Memory B cell (primary cell): ENCODE measurements at regions not wholly inside any gene's neighbourhood (a gene's known extent, or its start where the extent isn't known, plus 50 kb on each side); places are given as distances from the start of the nearest gene placed in this dataset.

Experiments used
- ATAC-seq: fragments of 150-1000 bp; cut with Tn5 transposase; 2 replicates; pipeline ENCODE4 v1.10.0; 2021; ENCODE audit warnings: low read depth, mild to moderate bottlenecking, moderate library complexity
- DNase-seq, 2 donors: peaks; one replicate each; pipeline ENCODE4 v3.0.0; 2022; ENCODE audit warnings: low spot score in 2 of 2
- H3K27ac Mint-ChIP-seq: one replicate; pipeline ENCODE4 v1.8.0; 2022; ENCODE audit warnings: mild to moderate bottlenecking, moderate library complexity, mixed read lengths
- H3K27me3 Mint-ChIP-seq: one replicate; pipeline ENCODE4 v1.8.0; 2022; ENCODE audit warnings: mixed read lengths
- H3K36me3 Mint-ChIP-seq: one replicate; pipeline ENCODE4 v1.8.0; 2022; ENCODE audit warnings: mild to moderate bottlenecking, mixed read lengths
- H3K4me1 Mint-ChIP-seq: one replicate; pipeline ENCODE4 v1.8.0; 2022; ENCODE audit warnings: mixed read lengths
- H3K4me3 Mint-ChIP-seq: one replicate; pipeline ENCODE4 v1.8.0; 2022; ENCODE audit warnings: mild to moderate bottlenecking, moderate library complexity, mixed read lengths
- H3K9me3 Mint-ChIP-seq: one replicate; pipeline ENCODE4 v1.8.0; 2022; ENCODE audit warnings: mixed read lengths

- no peaks in the 10 kb centered on the region for H3K36me3 Mint-ChIP-seq
- ATAC-seq (no peak), DNase-seq (no peak)
- H3K4me1 Mint-ChIP-seq: no peaks in the 10 kb centered on the region
- peaks cover 1% of the 10 kb centered on the region for H3K9me3 Mint-ChIP-seq
- no peak overlapping the region for H3K27ac Mint-ChIP-seq
- H3K4me3 Mint-ChIP-seq: no peak overlapping the region
- peaks cover 20% of the 10 kb centered on the region for H3K27me3 Mint-ChIP-seq
Measured at GRCh38 chr3:127488740-127489139, 101.8 kb downstream of the TPRA1 start.

- Mint-ChIP-seq H3K4me1 (no peaks in the 10 kb centered on the region), H3K27ac (no peak overlapping the region), H3K27me3 (peaks cover 22% of the 10 kb centered on the region), H3K9me3 (peaks cover 1% of the 10 kb centered on the region), H3K36me3 (no peaks in the 10 kb centered on the region), H3K4me3 (no peak overlapping the region)
- ATAC-seq (no peak), DNase-seq (peak in 1 of 2 donors; percentile 6)
Measured at GRCh38 chr3:127488141-127488672, 102.3 kb downstream of the TPRA1 start.

- Mint-ChIP-seq H3K27ac (no peak overlapping the region), H3K27me3 (peaks cover 24% of the 10 kb centered on the region), H3K4me1 (no peaks in the 10 kb centered on the region), H3K36me3 (no peaks in the 10 kb centered on the region), H3K9me3 (no peaks in the 10 kb centered on the region), H3K4me3 (no peak overlapping the region)
- ATAC-seq (no peak), DNase-seq (peak in 1 of 2 donors; percentile 3)
Measured at GRCh38 chr3:127487196-127487595, 103.3 kb downstream of the TPRA1 start.

- H3K36me3 Mint-ChIP-seq: no peaks in the 10 kb centered on the region
- H3K9me3 Mint-ChIP-seq: no peaks in the 10 kb centered on the region
- ATAC-seq (no peak), DNase-seq (peak in 1 of 2 donors; percentile 2)
- no peak overlapping the region for H3K4me3 Mint-ChIP-seq
- H3K27ac Mint-ChIP-seq: no peak overlapping the region
- H3K27me3 Mint-ChIP-seq: peaks cover 24% of the 10 kb centered on the region
- no peaks in the 10 kb centered on the region for H3K4me1 Mint-ChIP-seq
Measured at GRCh38 chr3:127486321-127486944, 104.1 kb downstream of the TPRA1 start.

- no peak for ATAC-seq
- no peak for DNase-seq
- H3K4me1 Mint-ChIP-seq: no peaks in the 10 kb centered on the region
- H3K9me3 Mint-ChIP-seq: no peaks in the 10 kb centered on the region
- no peaks in the 10 kb centered on the region for H3K36me3 Mint-ChIP-seq
- no peak overlapping the region for H3K27ac Mint-ChIP-seq
- H3K4me3 Mint-ChIP-seq: no peak overlapping the region
- H3K27me3 Mint-ChIP-seq: peaks cover 22% of the 10 kb centered on the region
Measured at GRCh38 chr3:127485396-127486170, 105.0 kb downstream of the TPRA1 start.

- no peak for DNase-seq
- no peak for ATAC-seq
- no peak overlapping the region for H3K27ac Mint-ChIP-seq
- no peaks in the 10 kb centered on the region for H3K9me3 Mint-ChIP-seq
- H3K4me3 Mint-ChIP-seq: no peak overlapping the region
- H3K27me3 Mint-ChIP-seq: peaks cover 22% of the 10 kb centered on the region
- H3K36me3 Mint-ChIP-seq: no peaks in the 10 kb centered on the region
- no peaks in the 10 kb centered on the region for H3K4me1 Mint-ChIP-seq
Measured at GRCh38 chr3:127484601-127485388, 105.7 kb downstream of the TPRA1 start.

GRCh38 chr3:127483902-127484591 is 106.5 kb downstream of the TPRA1 start:
- H3K9me3 Mint-ChIP-seq: no peaks in the 10 kb centered on the region
- DNase-seq (no peak), ATAC-seq (no peak)
- H3K27ac Mint-ChIP-seq: no peak overlapping the region
- peaks cover 21% of the 10 kb centered on the region for H3K27me3 Mint-ChIP-seq
- no peak overlapping the region for H3K4me3 Mint-ChIP-seq
- H3K4me1 Mint-ChIP-seq: no peaks in the 10 kb centered on the region
- H3K36me3 Mint-ChIP-seq: no peaks in the 10 kb centered on the region

GRCh38 chr3:127483005-127483641 is 107.4 kb downstream of the TPRA1 start:
- no peak overlapping the region for H3K4me3 Mint-ChIP-seq
- no peaks in the 10 kb centered on the region for H3K4me1 Mint-ChIP-seq
- H3K27me3 Mint-ChIP-seq: peaks cover 16% of the 10 kb centered on the region
- no peaks in the 10 kb centered on the region for H3K9me3 Mint-ChIP-seq
- no peaks in the 10 kb centered on the region for H3K36me3 Mint-ChIP-seq
- no peak overlapping the region for H3K27ac Mint-ChIP-seq
- ATAC-seq: no peak
- DNase-seq: no peak

- H3K27me3 Mint-ChIP-seq: peaks cover 13% of the 10 kb centered on the region
- H3K9me3 Mint-ChIP-seq: no peaks in the 10 kb centered on the region
- DNase-seq (no peak), ATAC-seq (no peak)
- H3K4me3 Mint-ChIP-seq: no peak overlapping the region
- no peaks in the 10 kb centered on the region for H3K4me1 Mint-ChIP-seq
- H3K27ac Mint-ChIP-seq: no peak overlapping the region
- H3K36me3 Mint-ChIP-seq: no peaks in the 10 kb centered on the region
Measured at GRCh38 chr3:127482216-127483004, 108.1 kb downstream of the TPRA1 start.

GRCh38 chr3:127480196-127480954 is 110.2 kb downstream of the TPRA1 start:
- H3K27me3 Mint-ChIP-seq: peaks cover 14% of the 10 kb centered on the region

GRCh38 chr3:127479449-127479848 is 111.1 kb downstream of the TPRA1 start:
- Mint-ChIP-seq H3K9me3 (no peaks in the 10 kb centered on the region), H3K4me3 (no peak overlapping the region), H3K27me3 (peaks cover 14% of the 10 kb centered on the region), H3K27ac (no peak overlapping the region), H3K36me3 (no peaks in the 10 kb centered on the region), H3K4me1 (no peaks in the 10 kb centered on the region)
- DNase-seq: no peak
- ATAC-seq: no peak

More at GRCh38 chr3:127480196-127480954, 110.2 kb downstream of the TPRA1 start:
- ATAC-seq: no peak
- Mint-ChIP-seq H3K36me3 (no peaks in the 10 kb centered on the region), H3K27ac (no peak overlapping the region), H3K4me1 (no peaks in the 10 kb centered on the region), H3K4me3 (no peak overlapping the region), H3K9me3 (no peaks in the 10 kb centered on the region)
- DNase-seq: no peak

- H3K27me3 Mint-ChIP-seq: peaks cover 14% of the 10 kb centered on the region
- ATAC-seq (no peak), DNase-seq (no peak)
- no peaks in the 10 kb centered on the region for H3K36me3 Mint-ChIP-seq
- no peak overlapping the region for H3K27ac Mint-ChIP-seq
- no peak overlapping the region for H3K4me3 Mint-ChIP-seq
- no peaks in the 10 kb centered on the region for H3K4me1 Mint-ChIP-seq
- H3K9me3 Mint-ChIP-seq: no peaks in the 10 kb centered on the region
Measured at GRCh38 chr3:127478922-127479321, 111.6 kb downstream of the TPRA1 start.
